ENCODE measurements at regions not wholly inside any gene's neighbourhood (a gene's known extent, or its start where the extent isn't known, plus 50 kb on each side); places are given as distances from the start of the nearest gene placed in this dataset.

GRCh38 chr6:67888886-67889681 lies 746.0 kb upstream of the ADGRB3 start:
- TF ChIP-seq POLR2A (IDR thresholded peaks at IDR 0.05; ENCODE audit: low read depth, low read length) (no peak), SPI1 (IDR thresholded peaks at IDR 0.05; ENCODE audit: low read depth, low read length) (no peak), TAF1 (IDR thresholded peaks at IDR 0.05; ENCODE audit: low read depth, low read length) (no peak), POLR2AphosphoS5 (IDR thresholded peaks at IDR 0.05; ENCODE audit: low read depth, low read length) (no peak), PAX5 (IDR thresholded peaks at IDR 0.05; ENCODE audit: insufficient read depth, low read length, severe bottlenecking) (no peak), POU2F2 (IDR thresholded peaks at IDR 0.05; ENCODE audit: low read depth, low read length) (no peak)

Data from GM12891 (cell line).